HG02973 (cell line): ENCODE measurements at regions not wholly inside any gene's neighbourhood (a gene's known extent, or its start where the extent isn't known, plus 50 kb on each side); places are given as distances from the start of the nearest gene placed in this dataset.
"Not testable (repeated sequence)": the region's sequence is repeated elsewhere in the genome, so short reads cannot be mapped to it uniquely, and the experiment has no call there.

ENCODE experiments used
- ATAC-seq: cut with Tn5 transposase; IDR thresholded peaks from one replicate; pipeline ENCODE4 v1.9.1; 2021; ENCODE audit warnings: moderate library complexity; ENCODE audit not compliant: unreplicated experiment

DNA sequence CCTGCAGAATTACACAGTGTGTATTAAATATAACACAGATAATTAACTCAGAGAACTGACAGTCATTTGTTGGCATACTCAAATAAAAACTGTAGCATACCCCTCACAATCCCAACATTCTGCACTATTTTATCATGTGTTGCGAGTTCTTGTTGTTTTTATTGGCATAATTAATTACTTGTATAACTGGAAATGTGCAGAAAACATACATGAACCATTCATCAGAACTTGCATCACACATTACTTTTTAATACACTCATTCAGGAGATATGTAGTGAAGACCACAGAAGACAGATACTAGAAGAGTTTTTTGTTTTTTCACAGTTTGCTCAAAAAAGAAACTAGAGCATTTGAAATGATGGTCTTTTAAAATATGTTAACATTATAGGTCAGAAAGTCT, 74.6 kb upstream of the NEIL3 start:
- no peak for ATAC-seq

DNA sequence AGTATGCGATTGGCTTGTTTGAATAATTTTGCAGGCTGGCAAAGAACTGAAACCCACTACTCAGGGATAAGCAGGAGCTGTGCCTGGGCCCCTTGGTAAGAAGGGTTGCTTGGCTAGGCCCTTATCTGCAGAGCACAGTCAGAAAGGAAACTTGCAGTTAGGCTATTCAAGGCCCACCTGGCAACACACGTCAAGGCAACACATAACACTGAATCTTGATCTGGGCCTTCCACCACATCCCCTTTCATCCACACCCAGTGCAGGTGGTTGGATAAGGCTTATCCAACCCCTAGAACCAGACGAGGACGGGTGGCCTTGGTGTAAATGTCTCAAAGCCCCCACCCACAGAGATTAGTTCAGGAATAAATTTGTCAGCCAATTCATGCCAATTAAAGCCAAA, 72.8 kb upstream of the NEIL3 start:
- no peak for ATAC-seq

DNA sequence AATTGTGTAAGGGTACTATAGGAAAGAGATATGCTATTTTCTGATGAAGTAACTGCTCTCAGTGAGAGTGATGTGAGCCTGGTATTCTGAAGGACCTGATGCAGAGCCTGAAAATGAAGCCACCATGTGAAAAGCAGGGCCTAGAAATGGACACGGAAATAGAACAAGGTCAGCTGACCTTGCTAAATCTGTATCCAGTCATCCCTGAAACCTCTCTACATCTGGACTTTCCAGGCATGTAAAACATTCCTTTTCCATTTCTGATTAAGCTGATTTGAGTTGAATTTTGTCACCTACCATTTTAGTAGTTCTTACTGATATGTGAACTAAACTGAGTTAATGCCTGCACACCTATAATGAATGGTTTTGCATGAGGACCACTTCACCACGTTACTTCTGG, 72.4 kb upstream of the NEIL3 start:
- no peak for ATAC-seq

- ATAC-seq: no peak
These were observed 70.2 kb upstream of the NEIL3 start for GRCh38 chr4:177239477-177239876.

DNA sequence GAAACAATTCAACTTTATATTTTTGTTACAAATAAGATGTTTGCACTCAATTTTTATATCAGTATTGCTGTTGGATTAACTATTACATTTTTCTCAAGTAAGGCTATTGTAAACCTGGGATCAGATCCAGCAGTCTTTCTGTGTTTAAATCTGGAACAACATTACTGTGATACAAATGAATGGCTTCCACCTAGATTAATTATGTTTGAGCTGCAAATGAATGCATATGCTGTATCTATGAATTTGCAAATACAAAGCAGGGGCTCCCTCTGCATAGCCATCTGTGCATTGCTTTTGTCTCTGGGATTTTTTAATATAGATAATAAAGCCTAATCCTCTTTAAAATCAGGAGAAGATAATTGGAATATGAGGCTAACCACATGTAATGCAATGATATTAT, 69.8 kb upstream of the NEIL3 start:
- no peak for ATAC-seq

DNA sequence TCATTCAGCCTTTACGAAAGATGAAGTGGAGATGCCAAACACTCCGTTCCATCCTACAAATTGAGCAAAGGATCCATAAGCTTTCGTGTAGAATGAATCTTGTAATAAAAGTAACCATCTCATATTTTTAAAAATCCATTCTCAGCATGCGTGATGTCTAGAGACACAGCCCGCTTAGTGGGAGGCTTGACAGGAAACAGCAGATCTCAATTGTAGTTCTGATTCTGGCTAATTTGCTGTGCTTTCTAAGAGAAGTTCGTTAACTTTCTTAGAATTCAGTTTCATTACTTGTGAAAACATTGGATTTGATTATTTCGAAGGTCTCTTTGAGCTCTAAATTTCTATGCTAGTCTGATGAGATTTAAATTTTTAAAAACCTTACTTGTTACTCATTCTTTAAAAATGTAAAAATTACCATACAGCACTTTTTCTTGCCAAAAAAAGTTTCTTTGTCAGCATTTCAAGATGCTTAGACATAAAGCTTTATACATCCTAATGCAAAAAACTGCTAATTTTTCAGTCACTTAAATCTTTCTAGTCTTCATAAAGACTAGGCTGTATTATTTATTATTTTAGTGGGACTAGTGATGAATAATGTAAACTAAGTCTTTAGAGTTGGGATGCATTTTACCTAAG, 66.9 kb upstream of the NEIL3 start:
- ATAC-seq: no peak

DNA sequence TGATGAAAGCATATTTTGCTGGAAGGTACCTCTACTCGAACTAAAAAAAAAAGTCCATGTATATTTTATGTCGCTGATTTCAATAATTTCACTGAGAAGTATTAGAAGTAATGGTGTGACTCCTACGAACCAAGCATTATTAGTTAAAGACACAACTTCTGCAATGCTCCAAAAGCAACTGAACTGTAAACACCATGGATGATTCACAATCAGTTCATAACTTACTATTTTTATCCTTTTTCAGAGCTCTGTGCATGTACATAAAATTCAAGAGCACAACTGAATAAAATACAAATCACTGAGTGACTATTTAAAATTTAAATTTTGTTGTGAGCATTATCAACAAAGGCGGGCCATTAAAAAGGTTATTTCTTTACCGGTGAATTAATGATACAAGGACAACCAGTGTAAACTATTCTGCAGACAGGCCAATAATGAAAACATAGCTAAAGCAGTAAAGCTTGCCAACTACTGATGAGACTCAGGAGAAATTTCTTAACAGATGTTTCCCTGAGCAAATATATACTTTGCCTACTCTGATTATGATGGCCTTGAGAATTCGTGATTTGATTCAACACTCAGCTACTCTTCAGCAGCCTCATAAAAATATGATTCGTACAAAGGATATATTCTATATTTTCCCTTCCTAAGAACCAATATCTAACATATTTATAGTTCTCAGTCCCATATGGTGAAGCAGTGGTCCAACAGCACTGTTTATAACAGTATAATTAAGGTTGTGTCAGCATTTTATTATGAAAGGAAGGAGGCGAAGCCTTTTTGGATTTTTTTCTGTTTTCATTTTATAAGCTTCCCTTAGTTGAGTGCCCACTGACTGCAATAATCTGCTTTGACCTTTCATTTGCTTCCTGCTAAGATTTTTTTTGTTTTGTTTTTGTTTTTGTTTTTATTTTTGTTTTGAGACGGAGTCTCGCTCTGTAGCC, 62.8 kb upstream of the NEIL3 start:
- ATAC-seq: no peak

DNA sequence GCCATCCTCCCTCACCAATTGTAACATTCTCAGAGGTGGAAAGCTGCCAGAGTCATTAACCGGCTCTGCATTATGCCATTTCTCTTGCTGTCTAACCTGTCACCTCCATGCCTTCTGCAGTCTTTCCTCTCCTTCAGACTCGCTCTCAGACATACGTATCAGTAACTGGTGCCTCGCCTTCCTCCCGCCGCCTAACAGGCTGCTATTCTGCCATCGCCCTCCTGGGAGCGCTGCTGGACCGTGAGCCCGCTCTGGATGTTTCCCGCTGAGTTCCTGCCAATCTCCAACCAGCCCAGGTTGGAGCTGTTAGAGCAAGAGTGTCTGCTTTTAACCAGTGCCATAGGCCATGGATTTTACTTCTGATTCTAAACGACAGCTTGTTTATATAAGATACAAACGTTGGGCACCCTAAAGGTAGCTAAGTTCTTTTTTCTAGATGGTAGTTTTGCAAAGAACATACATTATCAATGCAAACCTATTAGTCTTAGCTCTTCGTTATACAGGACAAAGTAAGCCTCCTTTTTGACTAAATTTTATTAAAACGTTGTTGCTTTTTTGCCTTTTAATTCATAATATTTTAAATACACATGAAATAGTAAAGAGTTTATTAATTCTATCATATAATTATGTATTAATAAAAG, 59.5 kb upstream of the NEIL3 start:
- peak; percentile 92 for ATAC-seq

DNA sequence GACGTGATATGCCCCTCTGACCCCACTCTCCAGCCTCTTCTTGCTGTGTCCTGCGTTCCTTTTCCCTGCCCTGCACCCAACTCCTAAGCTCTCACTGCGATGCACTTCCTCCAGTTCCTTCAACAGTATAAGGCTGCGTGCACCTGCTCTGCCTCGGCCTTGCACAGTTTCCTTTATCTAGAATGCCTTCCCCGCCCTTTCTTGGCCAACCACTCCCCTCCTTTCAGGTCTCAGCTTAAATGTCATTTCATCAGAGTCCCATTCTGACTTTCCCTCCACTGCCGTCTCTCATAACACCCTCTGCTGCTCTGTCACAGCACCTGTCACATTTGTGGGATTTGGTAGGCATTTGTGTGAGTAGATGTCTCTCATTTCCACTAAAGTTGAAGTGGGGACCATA, 58.4 kb upstream of the NEIL3 start:
- no peak for ATAC-seq

DNA sequence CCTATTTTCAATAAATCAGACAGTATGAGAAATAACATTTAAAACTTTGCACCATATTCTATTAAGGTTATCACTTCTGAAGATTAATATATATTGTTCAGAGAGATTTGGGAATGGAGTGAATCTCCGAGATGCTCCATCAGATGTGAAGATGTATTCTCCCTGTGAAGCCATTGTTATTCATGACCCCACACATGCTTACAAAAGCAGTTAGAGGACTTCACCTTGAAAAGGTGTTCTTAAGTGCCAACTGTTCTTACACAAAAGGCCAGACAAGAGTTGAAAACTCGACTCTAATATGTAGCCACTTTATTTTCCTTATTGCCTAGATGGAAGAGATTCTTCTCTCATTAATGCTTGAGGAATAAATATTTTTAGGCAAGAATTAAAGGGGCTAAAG, 54.3 kb upstream of the NEIL3 start:
- no peak for ATAC-seq

DNA sequence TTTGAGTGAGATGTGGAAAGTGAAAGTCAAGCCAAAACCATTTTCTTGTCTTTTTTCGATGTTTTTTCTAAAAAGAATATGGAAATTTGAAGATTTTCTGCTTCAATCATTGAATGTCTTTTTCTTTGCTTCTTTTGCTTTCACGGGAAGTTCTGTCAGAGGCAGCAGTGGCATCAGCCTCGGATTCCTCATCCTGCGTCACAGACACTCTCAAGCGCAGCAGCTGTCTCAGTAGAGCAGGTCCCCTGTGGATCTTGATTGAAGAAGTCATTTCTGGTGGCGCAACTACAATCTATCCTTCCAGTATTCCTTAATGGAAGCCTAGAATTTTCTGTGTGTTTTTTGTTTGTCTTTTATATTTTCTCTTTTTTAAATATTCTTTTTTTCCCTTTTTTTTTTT, 52.7 kb upstream of the NEIL3 start:
- no peak for ATAC-seq

DNA sequence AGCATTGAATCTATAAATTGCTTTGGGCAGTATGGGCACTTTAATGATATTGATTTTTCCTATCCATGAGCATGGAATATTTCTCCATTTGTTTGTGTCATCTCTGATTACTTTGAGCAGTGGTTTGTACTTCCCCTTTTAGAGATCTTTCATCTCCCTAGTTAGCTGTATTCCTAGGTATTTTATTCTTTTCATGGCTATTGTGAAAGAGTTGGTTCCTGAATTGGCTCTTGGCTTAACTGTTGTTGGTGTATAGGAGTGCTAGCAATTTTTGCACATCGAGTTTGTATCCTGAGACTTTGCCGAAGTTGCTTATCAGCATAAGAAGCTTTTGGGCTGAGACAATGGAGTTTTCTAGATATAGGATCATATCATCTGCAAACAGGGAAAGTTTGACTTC, 50.2 kb upstream of the NEIL3 start:
- ATAC-seq: not testable (repeated sequence)
